ENCODE measurements at regions not wholly inside any gene's neighbourhood (a gene's known extent, or its start where the extent isn't known, plus 50 kb on each side); places are given as distances from the start of the nearest gene placed in this dataset.

DNA sequence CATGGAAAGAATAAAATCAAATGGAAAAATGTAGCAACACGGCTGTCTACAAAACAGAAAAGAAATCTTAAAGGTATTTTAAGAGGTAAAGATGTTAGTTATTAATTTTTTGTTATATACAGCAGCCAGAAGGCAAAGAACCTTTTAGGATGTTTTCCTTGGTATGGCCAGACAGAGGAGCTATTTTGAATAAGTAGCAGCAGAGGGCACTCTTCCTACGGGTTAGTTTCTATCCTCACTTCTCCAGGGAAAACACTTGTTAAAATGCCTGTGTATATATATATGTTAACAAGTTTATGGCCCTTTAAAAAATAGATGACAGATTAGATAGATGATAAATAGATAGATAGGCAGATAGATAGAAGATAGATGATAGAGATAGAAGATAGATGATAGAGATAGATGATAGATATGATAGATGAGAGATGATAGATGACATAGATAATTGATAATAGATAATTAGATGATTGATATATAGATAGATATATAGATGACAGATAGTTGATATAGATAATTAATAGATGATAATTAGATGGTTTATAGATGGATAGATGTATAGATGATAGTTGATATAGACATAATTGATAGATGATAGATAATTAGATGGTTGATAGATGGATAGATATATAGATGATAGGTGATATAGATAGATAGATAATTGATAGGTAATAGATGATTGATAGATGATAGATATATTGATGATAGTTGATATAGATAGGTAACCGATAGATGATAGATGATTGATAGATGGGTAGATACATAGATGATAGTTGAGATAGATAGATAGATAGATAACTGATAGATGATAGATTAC, 57.8 kb upstream of the WIPF3 start:
- no peak overlapping the region for H2AFZ ChIP-seq (ENCODE audit: low read length)
- H2BK120ac ChIP-seq (replicated peaks; ENCODE audit: low read depth, low read length) = no peak overlapping the region
- no peak overlapping the region for H4K5ac ChIP-seq (ENCODE audit: insufficient read length, low read depth, low read length)
- H3K4me1 ChIP-seq (replicated peaks in 1 of 4; ENCODE audit: control insufficient read depth in 3 of 4, insufficient read depth in 4 of 4, low read length in 3 of 4) = no peaks in the 10 kb centered on the region
- H3K56ac ChIP-seq (replicated peaks; ENCODE audit: insufficient read length, low read depth, low read length) = no peak overlapping the region
- H4K20me1 ChIP-seq (replicated peaks in 1 of 2; ENCODE audit: control insufficient read depth in 1 of 2, insufficient read depth in 2 of 2, low read length in 2 of 2) = no peaks in the 10 kb centered on the region
- H3K27ac ChIP-seq (ENCODE audit: low read depth, low read length) = no peak overlapping the region
- H2BK5ac ChIP-seq (ENCODE audit: low read depth, low read length) = no peak overlapping the region
- no peaks in the 10 kb centered on the region for H3K27me3 ChIP-seq (replicated peaks in 1 of 4; ENCODE audit: control insufficient read depth in 3 of 4, extremely low read depth in 1 of 4, insufficient read depth in 3 of 4, low read length in 3 of 4)
- no peaks in the 10 kb centered on the region for H3K36me3 ChIP-seq (ENCODE audit: control insufficient read depth in 2 of 4, insufficient read depth in 4 of 4, low read length in 3 of 4)
- peak; percentile 89 for FAIRE-seq
- H3K4me3 ChIP-seq (ENCODE audit: extremely low read depth in 1 of 4, insufficient read depth in 2 of 4, low read depth in 3 of 4, low read length in 4 of 4) = no peak overlapping the region
- H3K9ac ChIP-seq (replicated peaks in 1 of 4; ENCODE audit: extremely low read depth in 1 of 4, low read depth in 3 of 4, low read length in 3 of 4) = no peak overlapping the region
- no peak overlapping the region for H4K91ac ChIP-seq (replicated peaks; ENCODE audit: insufficient read length, low read length)
- no peak overlapping the region for H4K8ac ChIP-seq (ENCODE audit: extremely low read depth, insufficient read depth, low read length)
- no peak overlapping the region for H3K14ac ChIP-seq (ENCODE audit: insufficient read length)
- no peaks in the 10 kb centered on the region for H3K9me3 ChIP-seq (ENCODE audit: insufficient read depth in 2 of 2, low read depth in 1 of 2, low read length in 1 of 2)
- WGBS, 2 experiments (ENCODE audit: extremely low coverage in 1 of 2, insufficient coverage in 1 of 2, insufficient read length in 1 of 2, insufficient replicate concordance in 2 of 2, low coverage in 1 of 2, low lambda C conversion rate in 2 of 2, missing lambda C conversion rate in 1 of 2) = 41 to 100% methylated on average over 1 to 3 of the region's 3 CpGs
- no peaks in the 10 kb centered on the region for H3K23me2 ChIP-seq (ENCODE audit: low read depth, low read length)
- no peak overlapping the region for H2BK12ac ChIP-seq (ENCODE audit: low read depth, low read length)
- no peak overlapping the region for H2BK20ac ChIP-seq (ENCODE audit: low read length)
- H3K23ac ChIP-seq (ENCODE audit: insufficient read length) = no peak overlapping the region
- TF ChIP-seq SIX5 (IDR thresholded peaks at IDR 0.05; ENCODE audit: low read depth, low read length) = no peak
- no peak for TF ChIP-seq JUN (IDR thresholded peaks at IDR 0.05; ENCODE audit: low read depth, low read length)
- TF ChIP-seq SP1 (IDR thresholded peaks at IDR 0.05; ENCODE audit: low read depth, low read length) = no peak
- TF ChIP-seq RAD21 (IDR thresholded peaks at IDR 0.05 in 1 of 2, conservative IDR thresholded peaks at IDR 0.05 in 1 of 2; ENCODE audit: low read depth in 2 of 2, low read length in 2 of 2) = peak; percentile 60 to 70
- TF ChIP-seq, protein P1, sequence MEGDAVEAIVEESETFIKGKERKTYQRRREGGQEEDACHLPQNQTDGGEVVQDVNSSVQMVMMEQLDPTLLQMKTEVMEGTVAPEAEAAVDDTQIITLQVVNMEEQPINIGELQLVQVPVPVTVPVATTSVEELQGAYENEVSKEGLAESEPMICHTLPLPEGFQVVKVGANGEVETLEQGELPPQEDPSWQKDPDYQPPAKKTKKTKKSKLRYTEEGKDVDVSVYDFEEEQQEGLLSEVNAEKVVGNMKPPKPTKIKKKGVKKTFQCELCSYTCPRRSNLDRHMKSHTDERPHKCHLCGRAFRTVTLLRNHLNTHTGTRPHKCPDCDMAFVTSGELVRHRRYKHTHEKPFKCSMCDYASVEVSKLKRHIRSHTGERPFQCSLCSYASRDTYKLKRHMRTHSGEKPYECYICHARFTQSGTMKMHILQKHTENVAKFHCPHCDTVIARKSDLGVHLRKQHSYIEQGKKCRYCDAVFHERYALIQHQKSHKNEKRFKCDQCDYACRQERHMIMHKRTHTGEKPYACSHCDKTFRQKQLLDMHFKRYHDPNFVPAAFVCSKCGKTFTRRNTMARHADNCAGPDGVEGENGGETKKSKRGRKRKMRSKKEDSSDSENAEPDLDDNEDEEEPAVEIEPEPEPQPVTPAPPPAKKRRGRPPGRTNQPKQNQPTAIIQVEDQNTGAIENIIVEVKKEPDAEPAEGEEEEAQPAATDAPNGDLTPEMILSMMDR (IDR thresholded peaks at IDR 0.05; ENCODE audit: control extremely low read depth in 1 of 3, insufficient read depth in 1 of 3, low read depth in 1 of 3, low read length in 3 of 3) = peak in 2 of 3 experiments; percentile 40 to 51; a peak in 2 of 4 replicates
- ChIA-PET POLR2A (ENCODE audit: partially characterized antibody) (no interaction called here), CTCF (ENCODE audit: partially characterized antibody) (interaction anchor here (0.5 to 3.2 kb wide), 24 partner anchors 10 to 433 kb away, joined by 3 to 20 read pairs (median 3); no protein-coding TSS in a partner anchor)
- no peaks in the 10 kb centered on the region for H3K79me2 ChIP-seq (ENCODE audit: control insufficient read depth in 1 of 2, insufficient read depth in 2 of 2, low read length in 2 of 2)
- H3K4me2 ChIP-seq (ENCODE audit: insufficient read depth in 1 of 2, low read depth in 2 of 2, low read length in 2 of 2) = no peak overlapping the region
- H3K4ac ChIP-seq (replicated peaks; ENCODE audit: insufficient read length, low read depth, low read length) = no peak overlapping the region
- H2AK5ac ChIP-seq (ENCODE audit: low read depth, low read length) = no peak overlapping the region
- no peaks in the 10 kb centered on the region for H3K79me1 ChIP-seq (ENCODE audit: low read depth, low read length)
- DNase-seq (ENCODE audit: low read depth in 1 of 2, low spot score in 2 of 2) = no peak
- H3K18ac ChIP-seq (ENCODE audit: extremely low read depth, low read length) = no peak overlapping the region
- no peak overlapping the region for H2BK15ac ChIP-seq (ENCODE audit: low read length)
